Panc1 (cell line): ENCODE measurements at regions not wholly inside any gene's neighbourhood (a gene's known extent, or its start where the extent isn't known, plus 50 kb on each side); places are given as distances from the start of the nearest gene placed in this dataset.
A peak's percentile ranks its signal among the peaks of the same experiment; 100 is the strongest.

ENCODE experiments used
- ATAC-seq: fragments of 200-7000 bp; cut with Tn5 transposase; 2 replicates; pipeline ENCODE4 v1.9.1; 2020; ENCODE audit warnings: mild to moderate bottlenecking, moderate library complexity
- BruUV-seq: library from RNA; stranded (reverse); fragments of 400-500 nt; replicated peaks from 2 replicates; lab custom pipeline; 2021; lab: Mats Ljungman, UMichigan
- CTCF ChIA-PET: fragments of 300-600 bp; sonication (Branson Sonifier 250); formaldehyde crosslinking; loops from one replicate; lab custom pipeline; 2022; ENCODE audit warnings: antibody characterized with exemption; lab: Charles Lee
- POLR2A ChIA-PET: fragments of 300-600 bp; sonication (Branson Sonifier 250); formaldehyde crosslinking; loops from one replicate; lab custom pipeline; 2022; ENCODE audit warnings: antibody characterized with exemption; lab: Charles Lee
- DNase-seq: peaks from one replicate; pipeline ENCODE4 v3.0.0-alpha.2; 2010; ENCODE audit warnings: low read depth, low spot score
- H3K27ac ChIP-seq: 2 replicates; pipeline ENCODE4 v1.5.1; 2011; ENCODE audit warnings: mild to moderate bottlenecking, low read length, inconsistent platforms
- H3K27me3 ChIP-seq: fragments of 200-500 bp; sonication (Bioruptor generic); 2 replicates; pipeline ENCODE4 v1.6.0; 2014; ENCODE audit warnings: low read length, inconsistent platforms; ENCODE audit not compliant: control insufficient read depth, insufficient read depth
- H3K36me3 ChIP-seq: fragments of 200-500 bp; sonication (Bioruptor generic); 2 replicates; pipeline ENCODE4 v1.5.1; 2014; ENCODE audit warnings: inconsistent platforms, mild to moderate bottlenecking, low read length, moderate library complexity; ENCODE audit not compliant: control insufficient read depth, insufficient read depth
- H3K4me1 ChIP-seq: 2 replicates; pipeline ENCODE4 v1.5.1; 2011; ENCODE audit warnings: inconsistent platforms, mild to moderate bottlenecking, low read length, moderate library complexity; ENCODE audit not compliant: control insufficient read depth, insufficient read depth
- H3K4me3 ChIP-seq, 2 experiments: 2 replicates each; pipeline ENCODE4 v1.5.1; 2011 to 2012; ENCODE audit warnings: low read depth in 2 of 2, low read length in 2 of 2, mild to moderate bottlenecking in 2 of 2, inconsistent platforms in 1 of 2, moderate library complexity in 1 of 2
- H3K9me3 ChIP-seq: fragments of 200-500 bp; sonication (Bioruptor generic); 2 replicates; pipeline ENCODE4 v1.5.1; 2014; ENCODE audit warnings: low read depth, mild to moderate bottlenecking, inconsistent platforms, low read length, moderate library complexity; ENCODE audit not compliant: control insufficient read depth, insufficient read depth
- POLR2AphosphoS5 ChIP-seq: IDR thresholded peaks from 2 replicates; pipeline ENCODE4 v1.6.1; 2012; ENCODE audit warnings: mild to moderate bottlenecking, low read depth, low read length, moderate library complexity
- SIN3A ChIP-seq: IDR thresholded peaks from 2 replicates; pipeline ENCODE4 v1.6.1; 2012; ENCODE audit warnings: low read depth, mild to moderate bottlenecking, low read length, moderate library complexity, borderline replicate concordance; ENCODE audit not compliant: insufficient read depth
- TCF7L2 ChIP-seq: IDR thresholded peaks from 2 replicates; pipeline ENCODE4 v1.6.1; 2011; ENCODE audit warnings: mild to moderate bottlenecking, low read depth, low read length, inconsistent platforms
- in situ Hi-C: cut with HindIII; loops from 2 replicates; pipeline ENCODE4 v1.10.0; 2016; ENCODE audit warnings: low sequenced_read_pairs, low pct_unique_long_range_greater_than_20kb
- intact Hi-C: fragments of 100-400 bp; cut with micrococcal nuclease; formaldehyde crosslinking; loops from one replicate; pipeline ENCODE4 v1.10.0; 2022; ENCODE audit not compliant: unreplicated experiment
- TF ChIP-seq, protein P1 (sequence below), 2 experiments: IDR thresholded peaks; 2 replicates each; pipeline ENCODE4 v1.6.1; 2011 to 2012; ENCODE audit warnings: low read depth in 2 of 2, control low read depth in 1 of 2, low read length in 1 of 2, mild to moderate bottlenecking in 1 of 2, moderate library complexity in 1 of 2; ENCODE audit not compliant: insufficient read depth in 1 of 2
- TF ChIP-seq, protein P2 (sequence below): fragments of 450-650 bp; IDR thresholded peaks from 2 replicates; pipeline ENCODE4 v1.5.1; 2017; ENCODE audit warnings: mild to moderate bottlenecking

DNA sequence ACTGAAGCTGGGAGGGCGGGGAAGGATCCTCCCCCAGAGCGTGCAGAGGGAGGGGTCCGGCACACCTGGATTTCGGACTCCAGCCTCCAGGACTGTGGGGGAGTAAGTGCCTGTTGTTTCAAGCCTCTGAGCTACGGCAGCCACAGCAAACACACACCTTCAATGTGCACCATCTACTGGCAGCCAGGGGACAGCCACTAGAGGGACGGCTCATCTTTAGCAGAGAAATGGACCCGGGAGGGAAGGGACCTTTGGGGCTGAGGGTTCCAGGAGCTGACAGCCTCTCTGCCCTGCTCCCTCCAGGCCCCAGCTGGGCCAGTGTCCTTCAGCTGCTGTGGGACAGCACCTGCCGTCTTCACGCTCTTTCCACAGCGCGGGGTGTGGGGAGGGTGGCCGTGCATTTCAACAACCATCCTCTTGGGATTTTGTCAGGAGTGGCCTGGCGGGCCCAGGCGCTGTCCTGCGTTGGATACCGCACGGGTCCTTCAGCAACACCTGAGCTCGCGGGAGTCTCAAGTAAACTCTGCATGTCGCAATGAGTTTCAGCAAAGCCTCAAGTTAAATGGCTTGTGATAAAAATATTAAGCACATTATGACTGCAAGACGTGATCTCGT, 209.2 kb upstream of the C14orf180 start:
- ChIA-PET POLR2A (no interaction called here), CTCF (interaction anchor here (0.6 kb wide), 1 partner anchor 164 kb away, joined by 4 read pairs; no protein-coding TSS in a partner anchor)
- no peak overlapping the region for H3K27ac ChIP-seq
- no TSS peak for BruUV-seq
- no peaks in the 10 kb centered on the region for H3K36me3 ChIP-seq
- intact Hi-C loops: no loop called here
- DNase-seq (no peak), ATAC-seq (peak; percentile 84)
- no peaks in the 10 kb centered on the region for H3K4me1 ChIP-seq
- H3K27me3 ChIP-seq: no peaks in the 10 kb centered on the region; the same call in 1 of the 2 replicates
- in situ Hi-C loops: no loop called here
- TF ChIP-seq, protein P1, sequence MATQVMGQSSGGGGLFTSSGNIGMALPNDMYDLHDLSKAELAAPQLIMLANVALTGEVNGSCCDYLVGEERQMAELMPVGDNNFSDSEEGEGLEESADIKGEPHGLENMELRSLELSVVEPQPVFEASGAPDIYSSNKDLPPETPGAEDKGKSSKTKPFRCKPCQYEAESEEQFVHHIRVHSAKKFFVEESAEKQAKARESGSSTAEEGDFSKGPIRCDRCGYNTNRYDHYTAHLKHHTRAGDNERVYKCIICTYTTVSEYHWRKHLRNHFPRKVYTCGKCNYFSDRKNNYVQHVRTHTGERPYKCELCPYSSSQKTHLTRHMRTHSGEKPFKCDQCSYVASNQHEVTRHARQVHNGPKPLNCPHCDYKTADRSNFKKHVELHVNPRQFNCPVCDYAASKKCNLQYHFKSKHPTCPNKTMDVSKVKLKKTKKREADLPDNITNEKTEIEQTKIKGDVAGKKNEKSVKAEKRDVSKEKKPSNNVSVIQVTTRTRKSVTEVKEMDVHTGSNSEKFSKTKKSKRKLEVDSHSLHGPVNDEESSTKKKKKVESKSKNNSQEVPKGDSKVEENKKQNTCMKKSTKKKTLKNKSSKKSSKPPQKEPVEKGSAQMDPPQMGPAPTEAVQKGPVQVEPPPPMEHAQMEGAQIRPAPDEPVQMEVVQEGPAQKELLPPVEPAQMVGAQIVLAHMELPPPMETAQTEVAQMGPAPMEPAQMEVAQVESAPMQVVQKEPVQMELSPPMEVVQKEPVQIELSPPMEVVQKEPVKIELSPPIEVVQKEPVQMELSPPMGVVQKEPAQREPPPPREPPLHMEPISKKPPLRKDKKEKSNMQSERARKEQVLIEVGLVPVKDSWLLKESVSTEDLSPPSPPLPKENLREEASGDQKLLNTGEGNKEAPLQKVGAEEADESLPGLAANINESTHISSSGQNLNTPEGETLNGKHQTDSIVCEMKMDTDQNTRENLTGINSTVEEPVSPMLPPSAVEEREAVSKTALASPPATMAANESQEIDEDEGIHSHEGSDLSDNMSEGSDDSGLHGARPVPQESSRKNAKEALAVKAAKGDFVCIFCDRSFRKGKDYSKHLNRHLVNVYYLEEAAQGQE (IDR thresholded peaks at IDR 0.05; ENCODE audit: insufficient read depth in 1 of 2, low read depth in 2 of 2, low read length in 1 of 2): no peak
- TF ChIP-seq, protein P2, sequence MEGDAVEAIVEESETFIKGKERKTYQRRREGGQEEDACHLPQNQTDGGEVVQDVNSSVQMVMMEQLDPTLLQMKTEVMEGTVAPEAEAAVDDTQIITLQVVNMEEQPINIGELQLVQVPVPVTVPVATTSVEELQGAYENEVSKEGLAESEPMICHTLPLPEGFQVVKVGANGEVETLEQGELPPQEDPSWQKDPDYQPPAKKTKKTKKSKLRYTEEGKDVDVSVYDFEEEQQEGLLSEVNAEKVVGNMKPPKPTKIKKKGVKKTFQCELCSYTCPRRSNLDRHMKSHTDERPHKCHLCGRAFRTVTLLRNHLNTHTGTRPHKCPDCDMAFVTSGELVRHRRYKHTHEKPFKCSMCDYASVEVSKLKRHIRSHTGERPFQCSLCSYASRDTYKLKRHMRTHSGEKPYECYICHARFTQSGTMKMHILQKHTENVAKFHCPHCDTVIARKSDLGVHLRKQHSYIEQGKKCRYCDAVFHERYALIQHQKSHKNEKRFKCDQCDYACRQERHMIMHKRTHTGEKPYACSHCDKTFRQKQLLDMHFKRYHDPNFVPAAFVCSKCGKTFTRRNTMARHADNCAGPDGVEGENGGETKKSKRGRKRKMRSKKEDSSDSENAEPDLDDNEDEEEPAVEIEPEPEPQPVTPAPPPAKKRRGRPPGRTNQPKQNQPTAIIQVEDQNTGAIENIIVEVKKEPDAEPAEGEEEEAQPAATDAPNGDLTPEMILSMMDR: peak; percentile 73
- TF ChIP-seq POLR2AphosphoS5: no peak
- H3K9me3 ChIP-seq: no peaks in the 10 kb centered on the region
- no peak overlapping the region for H3K4me3 ChIP-seq

DNA sequence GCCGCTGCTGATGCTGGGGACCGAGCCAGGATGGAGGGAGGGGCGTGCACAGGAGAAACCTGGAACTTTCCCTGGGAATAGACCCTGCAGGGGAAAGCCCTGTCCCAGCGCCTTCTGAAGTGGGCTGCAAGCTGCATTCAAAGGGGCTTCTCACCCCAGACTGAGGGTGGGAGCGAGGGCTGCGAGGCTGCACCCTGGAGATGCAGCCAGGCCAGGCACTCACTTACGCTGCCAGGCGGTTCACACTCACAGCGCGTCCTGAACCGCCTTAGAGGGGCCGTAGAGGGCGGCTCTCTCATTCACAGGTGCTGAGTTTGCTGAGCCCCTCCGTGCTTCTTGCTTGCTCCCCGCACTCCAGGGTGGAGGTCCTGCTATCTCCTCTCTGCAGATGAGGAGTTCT, 208.5 kb upstream of the C14orf180 start:
- Histone ChIP-seq H3K4me3 (no peak overlapping the region), H3K36me3 (no peaks in the 10 kb centered on the region), H3K27ac (no peak overlapping the region), H3K9me3 (no peaks in the 10 kb centered on the region), H3K4me1 (no peaks in the 10 kb centered on the region), H3K27me3 (no peaks in the 10 kb centered on the region)
- intact Hi-C loops (no loop called here), in situ Hi-C loops (no loop called here)
- BruUV-seq: no TSS peak
- no peak for DNase-seq
- POLR2A ChIA-PET: no interaction called here
- CTCF ChIA-PET: interaction anchor here (0.6 kb wide), 1 partner anchor 163 kb away, joined by 4 read pairs; no protein-coding TSS in a partner anchor
- no peak for ATAC-seq
- TF ChIP-seq, protein P1 (IDR thresholded peaks at IDR 0.05; ENCODE audit: insufficient read depth in 1 of 2, low read depth in 2 of 2, low read length in 1 of 2): no peak
- TF ChIP-seq TCF7L2 (no peak), SIN3A (no peak), POLR2AphosphoS5 (no peak)
- TF ChIP-seq, protein P2: no peak
